Keratinocyte (primary cell): ENCODE measurements at regions not wholly inside any gene's neighbourhood (a gene's known extent, or its start where the extent isn't known, plus 50 kb on each side); places are given as distances from the start of the nearest gene placed in this dataset.

Experiments used
- DNase-seq: peaks from one replicate; pipeline ENCODE4 v3.0.0-alpha.2; 2011; ENCODE audit warnings: low read depth, missing footprints, low spot score
- FAIRE-seq: peaks from 2 replicates; lab custom pipeline; 2011; peaks lifted over from hg19 to GRCh38; lab: Jason Lieb, UNC
- H2AFZ ChIP-seq: 2 replicates; pipeline ENCODE4 v1.6.0; 2012; ENCODE audit warnings: low read length, control low read depth, inconsistent platforms; ENCODE audit not compliant: control insufficient read depth
- H3K27ac ChIP-seq: 2 replicates; pipeline ENCODE4 v1.5.1; 2011; ENCODE audit warnings: low read length; ENCODE audit not compliant: control insufficient read depth, insufficient read depth
- H3K27me3 ChIP-seq: 3 replicates; pipeline ENCODE4 v1.6.0; 2011; ENCODE audit warnings: low read length; ENCODE audit not compliant: control insufficient read depth, insufficient read depth; ENCODE audit errors: extremely low read depth
- H3K36me3 ChIP-seq, 2 experiments: 2 replicates in 1 of 2; 3 replicates in 1 of 2; pipeline ENCODE4 v1.5.1; 2011; ENCODE audit warnings: low read length in 2 of 2, mild to moderate bottlenecking in 1 of 2; ENCODE audit not compliant: control insufficient read depth in 2 of 2, insufficient read depth in 2 of 2; ENCODE audit errors: extremely low read depth in 1 of 2
- H3K4me1 ChIP-seq: 3 replicates; pipeline ENCODE4 v1.5.1; 2011; ENCODE audit warnings: low read length; ENCODE audit not compliant: control insufficient read depth, insufficient read depth; ENCODE audit errors: extremely low read depth
- H3K4me2 ChIP-seq: 3 replicates; pipeline ENCODE4 v1.6.0; 2011; ENCODE audit warnings: low read depth, low read length; ENCODE audit not compliant: control insufficient read depth, insufficient read depth; ENCODE audit errors: extremely low read depth
- H3K4me3 ChIP-seq, 3 experiments: fragments of 200-600 bp in 1 of 3; sonication (generic) in 1 of 3; 2 replicates in 2 of 3; 3 replicates in 1 of 3; pipeline ENCODE4 v1.5.1; 2011 to 2016; ENCODE audit warnings: low read length in 3 of 3, mild to moderate bottlenecking in 3 of 3, control low read depth in 2 of 3, inconsistent platforms in 1 of 3, low read depth in 1 of 3, mixed read lengths in 1 of 3, mixed run types in 1 of 3, moderate library complexity in 1 of 3; ENCODE audit not compliant: control insufficient read depth in 2 of 3, insufficient read depth in 2 of 3; ENCODE audit errors: extremely low read depth in 1 of 3
- H3K79me2 ChIP-seq: 2 replicates; pipeline ENCODE4 v1.6.0; 2012; ENCODE audit warnings: low read length; ENCODE audit not compliant: control insufficient read depth, insufficient read depth
- H3K9ac ChIP-seq: 3 replicates; pipeline ENCODE4 v1.6.0; 2011; ENCODE audit warnings: low read length; ENCODE audit not compliant: control insufficient read depth, insufficient read depth; ENCODE audit errors: extremely low read depth
- H3K9me1 ChIP-seq: 3 replicates; pipeline ENCODE4 v1.6.0; 2011; ENCODE audit warnings: low read length; ENCODE audit not compliant: control insufficient read depth, insufficient read depth; ENCODE audit errors: extremely low read depth
- H3K9me3 ChIP-seq: 2 replicates; pipeline ENCODE4 v1.5.1; 2012; ENCODE audit warnings: low read depth, low read length; ENCODE audit not compliant: control insufficient read depth
- H4K20me1 ChIP-seq: 3 replicates; pipeline ENCODE4 v1.6.0; 2011; ENCODE audit warnings: low read length; ENCODE audit not compliant: control insufficient read depth, insufficient read depth; ENCODE audit errors: extremely low read depth
- EZH2 ChIP-seq: IDR thresholded peaks from one replicate; pipeline ENCODE4 v1.6.1; 2012; ENCODE audit warnings: inconsistent platforms, mild to moderate bottlenecking, low read length, moderate library complexity
- dilution Hi-C: fragments of 300-500 bp; cut with MboI; formaldehyde crosslinking; loops from one replicate; pipeline ENCODE4 v1.7.0; 2020; ENCODE audit warnings: low sequenced_read_pairs; ENCODE audit not compliant: extremely low pct_ligation_motif_present
- TF ChIP-seq, protein P1 (sequence below), 3 experiments: IDR thresholded peaks in 1 of 3; conservative IDR thresholded peaks in 1 of 3; optimal IDR thresholded peaks in 1 of 3; 2 replicates in 2 of 3; 3 replicates in 1 of 3; pipeline versions ENCODE3 to v1.5.1; 2011; ENCODE audit warnings: low read length in 3 of 3, mild to moderate bottlenecking in 3 of 3, moderate library complexity in 2 of 3, control low read depth in 1 of 3, inconsistent platforms in 1 of 3; ENCODE audit not compliant: insufficient read depth in 2 of 3; ENCODE audit errors: extremely low read depth in 1 of 3

DNA sequence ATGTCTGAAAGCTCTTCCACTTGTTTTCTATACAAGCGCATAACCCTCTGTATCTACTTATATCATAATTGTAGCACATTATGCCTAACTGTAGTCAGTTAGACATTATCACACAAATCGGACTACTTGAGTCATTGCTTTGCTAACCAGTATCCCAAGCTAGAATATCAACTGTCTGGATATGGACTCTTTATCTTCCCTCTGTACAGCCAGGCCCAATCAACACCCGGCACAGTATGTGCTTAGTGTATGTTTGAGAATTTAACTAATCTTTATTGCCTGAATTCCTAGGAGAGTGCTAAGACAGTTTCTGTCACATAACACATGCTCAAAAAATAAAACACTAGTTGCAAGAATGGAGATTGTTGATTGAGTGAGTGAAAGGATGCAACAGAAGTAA lies 211.2 kb downstream of the ARL4A start:
- no peak for DNase-seq
- H3K79me2 ChIP-seq = no peaks in the 10 kb centered on the region
- no peaks in the 10 kb centered on the region for H3K36me3 ChIP-seq
- H3K9me1 ChIP-seq = no peaks in the 10 kb centered on the region
- TF ChIP-seq, protein P1, sequence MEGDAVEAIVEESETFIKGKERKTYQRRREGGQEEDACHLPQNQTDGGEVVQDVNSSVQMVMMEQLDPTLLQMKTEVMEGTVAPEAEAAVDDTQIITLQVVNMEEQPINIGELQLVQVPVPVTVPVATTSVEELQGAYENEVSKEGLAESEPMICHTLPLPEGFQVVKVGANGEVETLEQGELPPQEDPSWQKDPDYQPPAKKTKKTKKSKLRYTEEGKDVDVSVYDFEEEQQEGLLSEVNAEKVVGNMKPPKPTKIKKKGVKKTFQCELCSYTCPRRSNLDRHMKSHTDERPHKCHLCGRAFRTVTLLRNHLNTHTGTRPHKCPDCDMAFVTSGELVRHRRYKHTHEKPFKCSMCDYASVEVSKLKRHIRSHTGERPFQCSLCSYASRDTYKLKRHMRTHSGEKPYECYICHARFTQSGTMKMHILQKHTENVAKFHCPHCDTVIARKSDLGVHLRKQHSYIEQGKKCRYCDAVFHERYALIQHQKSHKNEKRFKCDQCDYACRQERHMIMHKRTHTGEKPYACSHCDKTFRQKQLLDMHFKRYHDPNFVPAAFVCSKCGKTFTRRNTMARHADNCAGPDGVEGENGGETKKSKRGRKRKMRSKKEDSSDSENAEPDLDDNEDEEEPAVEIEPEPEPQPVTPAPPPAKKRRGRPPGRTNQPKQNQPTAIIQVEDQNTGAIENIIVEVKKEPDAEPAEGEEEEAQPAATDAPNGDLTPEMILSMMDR (optimal IDR thresholded peaks at IDR 0.05 in 1 of 3, IDR thresholded peaks at IDR 0.05 in 1 of 3, conservative IDR thresholded peaks at IDR 0.05 in 1 of 3; ENCODE audit: extremely low read depth in 1 of 3, insufficient read depth in 2 of 3, low read length in 3 of 3) = no peak
- TF ChIP-seq EZH2 = no peak
- no peaks in the 10 kb centered on the region for H3K27me3 ChIP-seq
- H3K4me2 ChIP-seq = no peak overlapping the region
- peaks cover 10% of the 10 kb centered on the region for H3K4me1 ChIP-seq
- dilution Hi-C loops = no loop called here
- H3K9me3 ChIP-seq = no peaks in the 10 kb centered on the region
- H2AFZ ChIP-seq = no peak overlapping the region
- no peaks in the 10 kb centered on the region for H4K20me1 ChIP-seq
- H3K4me3 ChIP-seq = no peak overlapping the region
- H3K27ac ChIP-seq = no peak overlapping the region
- H3K9ac ChIP-seq = no peak overlapping the region
- FAIRE-seq = no peak

DNA sequence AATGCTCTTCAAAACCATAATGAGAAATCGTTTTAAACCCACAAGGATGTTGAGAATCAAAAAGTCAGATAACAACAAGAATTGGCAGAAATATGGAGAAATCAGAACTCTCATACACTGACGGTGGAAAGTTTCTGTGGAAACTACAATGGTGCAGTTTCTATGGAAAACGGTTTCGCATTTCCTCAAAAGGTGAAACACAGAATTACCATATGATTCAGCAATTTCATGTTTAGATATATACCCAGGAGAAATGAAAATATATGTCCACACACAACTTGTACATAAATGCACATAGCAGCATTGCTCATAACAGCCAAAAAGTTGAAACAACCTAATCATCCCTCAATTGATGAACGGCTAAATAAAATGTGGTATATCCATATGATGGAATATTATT lies 218.2 kb downstream of the ARL4A start:
- no peak overlapping the region for H3K4me2 ChIP-seq
- TF ChIP-seq, protein P1 (optimal IDR thresholded peaks at IDR 0.05 in 1 of 3, IDR thresholded peaks at IDR 0.05 in 1 of 3, conservative IDR thresholded peaks at IDR 0.05 in 1 of 3; ENCODE audit: extremely low read depth in 1 of 3, insufficient read depth in 2 of 3, low read length in 3 of 3) = no peak
- TF ChIP-seq EZH2 = no peak
- dilution Hi-C loops = no loop called here
- H3K9me3 ChIP-seq = no peaks in the 10 kb centered on the region
- no peaks in the 10 kb centered on the region for H3K9me1 ChIP-seq
- H3K79me2 ChIP-seq = no peaks in the 10 kb centered on the region
- no peak for DNase-seq
- H2AFZ ChIP-seq = no peak overlapping the region
- peaks cover 18% of the 10 kb centered on the region for H3K4me1 ChIP-seq
- no peaks in the 10 kb centered on the region for H3K27me3 ChIP-seq
- no peak overlapping the region for H3K4me3 ChIP-seq
- no peaks in the 10 kb centered on the region for H3K36me3 ChIP-seq
- H3K27ac ChIP-seq = no peak overlapping the region
- no peak overlapping the region for H3K9ac ChIP-seq
- no peak for FAIRE-seq
- no peaks in the 10 kb centered on the region for H4K20me1 ChIP-seq
